Lower lobe of right lung (tissue), 2 donors: ENCODE measurements at regions not wholly inside any gene's neighbourhood (a gene's known extent, or its start where the extent isn't known, plus 50 kb on each side); places are given as distances from the start of the nearest gene placed in this dataset.

Experiments
- ATAC-seq, 2 donors: fragments of 200-7000 bp; cut with Tn5 transposase; one replicate each; pipeline ENCODE4 v1.9.1; 2020 to 2022; ENCODE audit warnings: mild to moderate bottlenecking in 2 of 2, moderate library complexity in 2 of 2
- DNase-seq: peaks from one replicate; pipeline ENCODE4 v3.0.0-alpha.2; 2020
- H3K27ac ChIP-seq: fragments of 200-600 bp; one replicate; pipeline ENCODE4 v1.8.0; 2022
- H3K27me3 ChIP-seq: fragments of 200-600 bp; one replicate; pipeline ENCODE4 v1.8.0; 2022; ENCODE audit warnings: low read depth
- H3K36me3 ChIP-seq: fragments of 200-600 bp; one replicate; pipeline ENCODE4 v1.8.0; 2022; ENCODE audit warnings: mild to moderate bottlenecking
- H3K4me1 ChIP-seq: fragments of 200-600 bp; one replicate; pipeline ENCODE4 v1.8.0; 2022
- H3K4me3 ChIP-seq: fragments of 200-600 bp; one replicate; pipeline ENCODE4 v1.8.0; 2022; ENCODE audit warnings: mild to moderate bottlenecking
- H3K9me3 ChIP-seq: fragments of 200-600 bp; one replicate; pipeline ENCODE4 v1.8.0; 2022
- CTCF ChIP-seq: fragments of 200-600 bp; IDR thresholded peaks from one replicate; pipeline ENCODE4 v1.8.0; 2022; ENCODE audit warnings: antibody characterized with exemption, mild to moderate bottlenecking
- intact Hi-C: fragments of 100-400 bp; cut with DNase I; formaldehyde crosslinking; loops from one replicate; pipeline ENCODE4 v1.11.0; 2022
- donor health status: DM: no; HTN: yes; CAD: no; lungs with severe emphysema.

DNA sequence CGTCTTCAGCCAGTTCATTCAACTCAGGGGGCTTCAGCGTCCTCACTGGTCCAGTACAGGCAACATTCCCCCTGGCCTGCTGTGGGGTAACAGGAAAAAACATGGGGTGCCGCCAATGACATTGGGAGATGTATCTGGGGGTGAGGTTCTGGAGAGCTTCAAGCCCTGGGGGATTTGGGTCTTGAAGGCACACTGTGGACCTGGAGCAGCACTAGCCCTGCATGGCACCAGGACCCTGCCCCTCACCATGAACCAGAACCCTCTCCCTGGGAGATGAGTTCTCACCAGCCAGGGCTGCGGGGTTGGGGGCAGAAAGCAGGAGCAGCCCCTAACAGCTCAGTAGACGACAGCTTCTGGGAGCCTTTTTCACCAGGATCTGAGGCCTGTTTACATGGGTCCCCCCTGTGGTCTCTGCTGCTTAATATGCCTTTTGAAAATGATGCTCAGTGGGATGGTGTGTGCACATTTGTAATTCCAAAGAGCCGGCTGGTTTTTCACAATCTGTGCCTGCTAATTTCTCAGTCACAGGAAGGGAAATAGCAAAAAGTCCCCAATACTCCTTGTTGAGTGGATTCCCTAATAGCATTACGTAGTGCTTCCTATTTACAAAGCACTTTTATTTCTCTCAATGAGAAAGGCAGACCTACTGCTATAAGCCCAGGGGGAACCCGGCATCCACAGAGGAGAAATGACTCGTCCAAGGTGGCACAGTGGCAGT lies 509.5 kb downstream of the RPS24 start:
- H3K27me3 ChIP-seq = no peaks in the 10 kb centered on the region
- peaks cover 40% of the 10 kb centered on the region for H3K4me1 ChIP-seq
- H3K27ac ChIP-seq = peak overlapping the region; percentile 69
- ATAC-seq (no peak), DNase-seq (no peak)
- no peaks in the 10 kb centered on the region for H3K36me3 ChIP-seq
- H3K4me3 ChIP-seq = no peak overlapping the region
- intact Hi-C loops = no loop called here
- no peak for TF ChIP-seq CTCF
- no peaks in the 10 kb centered on the region for H3K9me3 ChIP-seq

GRCh38 chr10:78543749-78544362 lies 510.2 kb downstream of the RPS24 start:
- DNase-seq (no peak), ATAC-seq (peak; percentile 72 to 76)
- TF ChIP-seq CTCF = no peak
- no peaks in the 10 kb centered on the region for H3K27me3 ChIP-seq
- peak overlapping the region; percentile 69 for H3K27ac ChIP-seq
- H3K4me1 ChIP-seq = peaks cover 40% of the 10 kb centered on the region
- no peaks in the 10 kb centered on the region for H3K36me3 ChIP-seq
- intact Hi-C loops = no loop called here
- no peaks in the 10 kb centered on the region for H3K9me3 ChIP-seq
- no peak overlapping the region for H3K4me3 ChIP-seq

GRCh38 chr10:78544423-78545090 lies 510.9 kb downstream of the RPS24 start:
- Histone ChIP-seq H3K4me3 (no peak overlapping the region), H3K27ac (peak overlapping the region; percentile 36), H3K4me1 (peaks cover 40% of the 10 kb centered on the region), H3K27me3 (no peaks in the 10 kb centered on the region), H3K9me3 (no peaks in the 10 kb centered on the region), H3K36me3 (no peaks in the 10 kb centered on the region)
- DNase-seq = no peak
- ATAC-seq = no peak
- intact Hi-C loops = no loop called here
- TF ChIP-seq CTCF = no peak

GRCh38 chr10:78545756-78546155 lies 512.1 kb downstream of the RPS24 start:
- no peaks in the 10 kb centered on the region for H3K27me3 ChIP-seq
- ATAC-seq (no peak), DNase-seq (no peak)
- no peaks in the 10 kb centered on the region for H3K36me3 ChIP-seq
- peaks cover 40% of the 10 kb centered on the region for H3K4me1 ChIP-seq
- no peak overlapping the region for H3K27ac ChIP-seq
- no peaks in the 10 kb centered on the region for H3K9me3 ChIP-seq
- no peak for TF ChIP-seq CTCF
- intact Hi-C loops = no loop called here
- H3K4me3 ChIP-seq = no peak overlapping the region

DNA sequence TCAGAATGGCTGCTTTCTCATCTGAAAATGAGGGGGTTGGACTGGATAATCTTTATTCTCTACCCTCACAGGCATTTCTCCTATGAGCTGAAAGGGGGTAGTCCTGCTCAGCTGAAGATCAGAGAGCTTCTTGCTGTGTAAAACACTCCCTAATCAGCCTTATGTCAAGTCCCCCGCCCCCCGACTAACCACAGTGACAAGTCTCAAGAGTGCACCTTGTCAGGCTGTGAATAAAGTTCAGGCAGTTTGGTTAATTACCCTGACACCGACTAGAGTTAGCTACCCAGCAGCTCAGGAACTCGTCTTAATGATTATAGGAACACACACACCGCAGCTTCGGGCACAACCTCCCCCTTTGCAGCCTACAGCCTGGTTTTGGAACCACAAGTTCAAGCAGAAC lies 513.7 kb downstream of the RPS24 start:
- intact Hi-C loops = no loop called here
- Histone ChIP-seq H3K4me1 (peaks cover 38% of the 10 kb centered on the region), H3K27ac (no peak overlapping the region), H3K36me3 (no peaks in the 10 kb centered on the region), H3K9me3 (no peaks in the 10 kb centered on the region), H3K27me3 (no peaks in the 10 kb centered on the region), H3K4me3 (no peak overlapping the region)
- ATAC-seq = no peak
- DNase-seq = no peak
- TF ChIP-seq CTCF = no peak
